HEK293 (cell line): ENCODE measurements at regions not wholly inside any gene's neighbourhood (a gene's known extent, or its start where the extent isn't known, plus 50 kb on each side); places are given as distances from the start of the nearest gene placed in this dataset.

ENCODE experiments used
- FEZF1 ChIP-seq: fragments of 450-650 bp; formaldehyde crosslinking; IDR thresholded peaks from 2 replicates; pipeline ENCODE4 v1.5.1; 2016; ENCODE audit warnings: missing biosample characterization, missing genetic modification characterization
- SETDB1 ChIP-seq: IDR thresholded peaks from one replicate; pipeline ENCODE4 v1.6.1; 2017; ENCODE audit warnings: mild to moderate bottlenecking, low read length, moderate library complexity, mixed read lengths; ENCODE audit not compliant: insufficient read length
- ZNF239 ChIP-seq: fragments of 450-650 bp; formaldehyde crosslinking; IDR thresholded peaks from 2 replicates; pipeline ENCODE4 v1.5.1; 2016; ENCODE audit warnings: missing biosample characterization, missing genetic modification characterization
- ZNF274 ChIP-seq, 2 experiments: fragments of 200-500 bp in 1 of 2; fragments of 450-650 bp in 1 of 2; sonication (Bioruptor generic) in 1 of 2; formaldehyde crosslinking in 1 of 2; IDR thresholded peaks; 2 replicates each; pipeline versions ENCODE4 v1.5.1 to v1.6.1; 2014 to 2016; ENCODE audit warnings: borderline replicate concordance in 1 of 2, inconsistent platforms in 1 of 2, low read length in 1 of 2, missing biosample characterization in 1 of 2, missing genetic modification characterization in 1 of 2
- ZNF692 ChIP-seq: fragments of 450-650 bp; formaldehyde crosslinking; IDR thresholded peaks from 2 replicates; pipeline ENCODE4 v1.5.1; 2016; ENCODE audit warnings: missing biosample characterization, missing genetic modification characterization
- TF ChIP-seq, protein P1 (sequence below): fragments of 450-650 bp; formaldehyde crosslinking; IDR thresholded peaks from 2 replicates; pipeline ENCODE4 v1.5.1; 2016; ENCODE audit warnings: missing biosample characterization, missing genetic modification characterization
- TF ChIP-seq, protein P2 (sequence below): fragments of 450-650 bp; formaldehyde crosslinking; IDR thresholded peaks from 2 replicates; pipeline ENCODE4 v1.5.1; 2016; ENCODE audit warnings: missing biosample characterization, missing genetic modification characterization
- TF ChIP-seq, protein P3 (sequence below): fragments of 450-650 bp; formaldehyde crosslinking; IDR thresholded peaks from 2 replicates; pipeline ENCODE4 v1.5.1; 2016; ENCODE audit warnings: missing biosample characterization, missing genetic modification characterization

DNA sequence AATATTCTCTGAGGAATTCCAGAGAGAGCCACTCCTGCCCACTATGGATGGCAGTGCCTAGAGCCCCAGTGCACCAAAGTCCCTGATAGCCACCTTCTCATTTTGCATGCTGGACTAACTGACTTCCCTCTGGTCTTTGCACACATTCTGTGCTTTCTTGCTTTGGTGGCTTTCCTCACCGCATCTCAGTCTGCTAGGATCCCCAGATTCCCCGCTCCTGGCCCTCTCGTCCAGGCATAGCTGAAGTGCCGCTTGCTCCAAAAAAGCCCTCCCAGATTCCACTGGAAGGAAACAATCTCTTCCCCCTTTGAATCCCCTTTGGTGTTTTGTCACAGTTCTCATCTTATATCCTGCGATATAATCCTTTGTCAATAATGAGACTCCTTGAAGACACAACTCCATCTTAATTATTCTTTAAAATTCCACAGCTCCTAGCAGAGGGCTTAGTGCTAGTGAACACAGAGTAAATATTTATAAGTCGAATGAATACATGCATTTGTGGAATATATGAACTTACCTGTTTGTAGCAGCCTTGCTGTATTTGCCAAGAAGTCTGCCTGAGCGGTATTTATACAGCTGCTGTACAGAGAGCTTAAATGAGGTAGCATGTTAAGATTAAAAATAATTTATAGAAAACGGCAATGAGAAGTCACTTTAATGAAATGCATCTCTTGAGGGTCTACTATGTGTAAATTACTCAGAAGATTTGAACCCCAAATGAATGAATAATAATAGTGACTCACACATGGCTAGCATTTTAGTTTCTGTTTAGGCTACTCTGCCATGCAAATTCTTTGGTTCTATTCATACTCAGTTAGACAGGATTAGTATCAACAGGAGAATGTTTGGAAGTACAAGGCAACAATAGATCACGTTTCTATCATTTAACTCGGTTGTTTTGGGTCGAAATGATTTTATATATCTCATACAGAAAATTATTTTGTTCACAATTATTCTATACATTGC, 421.9 kb upstream of the TENM3 start:
- TF ChIP-seq, protein P1, sequence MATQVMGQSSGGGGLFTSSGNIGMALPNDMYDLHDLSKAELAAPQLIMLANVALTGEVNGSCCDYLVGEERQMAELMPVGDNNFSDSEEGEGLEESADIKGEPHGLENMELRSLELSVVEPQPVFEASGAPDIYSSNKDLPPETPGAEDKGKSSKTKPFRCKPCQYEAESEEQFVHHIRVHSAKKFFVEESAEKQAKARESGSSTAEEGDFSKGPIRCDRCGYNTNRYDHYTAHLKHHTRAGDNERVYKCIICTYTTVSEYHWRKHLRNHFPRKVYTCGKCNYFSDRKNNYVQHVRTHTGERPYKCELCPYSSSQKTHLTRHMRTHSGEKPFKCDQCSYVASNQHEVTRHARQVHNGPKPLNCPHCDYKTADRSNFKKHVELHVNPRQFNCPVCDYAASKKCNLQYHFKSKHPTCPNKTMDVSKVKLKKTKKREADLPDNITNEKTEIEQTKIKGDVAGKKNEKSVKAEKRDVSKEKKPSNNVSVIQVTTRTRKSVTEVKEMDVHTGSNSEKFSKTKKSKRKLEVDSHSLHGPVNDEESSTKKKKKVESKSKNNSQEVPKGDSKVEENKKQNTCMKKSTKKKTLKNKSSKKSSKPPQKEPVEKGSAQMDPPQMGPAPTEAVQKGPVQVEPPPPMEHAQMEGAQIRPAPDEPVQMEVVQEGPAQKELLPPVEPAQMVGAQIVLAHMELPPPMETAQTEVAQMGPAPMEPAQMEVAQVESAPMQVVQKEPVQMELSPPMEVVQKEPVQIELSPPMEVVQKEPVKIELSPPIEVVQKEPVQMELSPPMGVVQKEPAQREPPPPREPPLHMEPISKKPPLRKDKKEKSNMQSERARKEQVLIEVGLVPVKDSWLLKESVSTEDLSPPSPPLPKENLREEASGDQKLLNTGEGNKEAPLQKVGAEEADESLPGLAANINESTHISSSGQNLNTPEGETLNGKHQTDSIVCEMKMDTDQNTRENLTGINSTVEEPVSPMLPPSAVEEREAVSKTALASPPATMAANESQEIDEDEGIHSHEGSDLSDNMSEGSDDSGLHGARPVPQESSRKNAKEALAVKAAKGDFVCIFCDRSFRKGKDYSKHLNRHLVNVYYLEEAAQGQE (tag by site-specific recombination): no peak
- TF ChIP-seq, protein P2, sequence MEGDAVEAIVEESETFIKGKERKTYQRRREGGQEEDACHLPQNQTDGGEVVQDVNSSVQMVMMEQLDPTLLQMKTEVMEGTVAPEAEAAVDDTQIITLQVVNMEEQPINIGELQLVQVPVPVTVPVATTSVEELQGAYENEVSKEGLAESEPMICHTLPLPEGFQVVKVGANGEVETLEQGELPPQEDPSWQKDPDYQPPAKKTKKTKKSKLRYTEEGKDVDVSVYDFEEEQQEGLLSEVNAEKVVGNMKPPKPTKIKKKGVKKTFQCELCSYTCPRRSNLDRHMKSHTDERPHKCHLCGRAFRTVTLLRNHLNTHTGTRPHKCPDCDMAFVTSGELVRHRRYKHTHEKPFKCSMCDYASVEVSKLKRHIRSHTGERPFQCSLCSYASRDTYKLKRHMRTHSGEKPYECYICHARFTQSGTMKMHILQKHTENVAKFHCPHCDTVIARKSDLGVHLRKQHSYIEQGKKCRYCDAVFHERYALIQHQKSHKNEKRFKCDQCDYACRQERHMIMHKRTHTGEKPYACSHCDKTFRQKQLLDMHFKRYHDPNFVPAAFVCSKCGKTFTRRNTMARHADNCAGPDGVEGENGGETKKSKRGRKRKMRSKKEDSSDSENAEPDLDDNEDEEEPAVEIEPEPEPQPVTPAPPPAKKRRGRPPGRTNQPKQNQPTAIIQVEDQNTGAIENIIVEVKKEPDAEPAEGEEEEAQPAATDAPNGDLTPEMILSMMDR (tag by site-specific recombination): no peak
- no peak for TF ChIP-seq SETDB1
- no peak for TF ChIP-seq ZNF692 (tag by site-specific recombination)
- TF ChIP-seq, protein P3, sequence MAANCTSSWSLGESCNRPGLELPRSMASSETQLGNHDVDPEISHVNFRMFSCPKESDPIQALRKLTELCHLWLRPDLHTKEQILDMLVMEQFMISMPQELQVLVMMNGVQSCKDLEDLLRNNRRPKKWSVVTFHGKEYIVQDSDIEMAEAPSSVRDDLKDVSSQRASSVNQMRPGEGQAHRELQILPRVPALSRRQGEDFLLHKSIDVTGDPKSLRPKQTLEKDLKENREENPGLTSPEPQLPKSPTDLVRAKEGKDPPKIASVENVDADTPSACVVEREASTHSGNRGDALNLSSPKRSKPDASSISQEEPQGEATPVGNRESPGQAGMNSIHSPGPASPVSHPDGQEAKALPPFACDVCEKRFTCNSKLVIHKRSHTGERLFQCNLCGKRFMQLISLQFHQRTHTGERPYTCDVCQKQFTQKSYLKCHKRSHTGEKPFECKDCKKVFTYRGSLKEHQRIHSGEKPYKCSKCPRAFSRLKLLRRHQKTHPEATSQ: no peak
- TF ChIP-seq ZNF239: no peak
- no peak for TF ChIP-seq FEZF1 (tag by site-specific recombination)
- TF ChIP-seq ZNF274 (IDR thresholded peaks at IDR 0.05; ENCODE audit: low read length): no peak
- no peak for TF ChIP-seq ZNF274 (tag by site-specific recombination; IDR thresholded peaks at IDR 0.05; ENCODE audit: borderline replicate concordance)
